Skin epidermis (tissue), 12 donors: ENCODE measurements at regions not wholly inside any gene's neighbourhood (a gene's known extent, or its start where the extent isn't known, plus 50 kb on each side); places are given as distances from the start of the nearest gene placed in this dataset.
"Not testable (repeated sequence)": the region's sequence is repeated elsewhere in the genome, so short reads cannot be mapped to it uniquely, and the experiment has no call there.

ENCODE experiments used
- H3K27ac ChIP-seq, 21 experiments: fragments of 200-600 bp; sonication (generic) in 11 of 21; one replicate each; pipeline ENCODE4 v1.5.0; 2020; ENCODE audit warnings: mild to moderate bottlenecking in 3 of 21, inconsistent platforms in 2 of 21, moderate library complexity in 2 of 21
- H3K4me3 ChIP-seq, 7 experiments: fragments of 200-600 bp; sonication (generic) in 2 of 7; one replicate each; pipeline ENCODE4 v1.5.0; 2020; ENCODE audit warnings: inconsistent platforms in 2 of 7, mild to moderate bottlenecking in 2 of 7, moderate library complexity in 1 of 7

DNA sequence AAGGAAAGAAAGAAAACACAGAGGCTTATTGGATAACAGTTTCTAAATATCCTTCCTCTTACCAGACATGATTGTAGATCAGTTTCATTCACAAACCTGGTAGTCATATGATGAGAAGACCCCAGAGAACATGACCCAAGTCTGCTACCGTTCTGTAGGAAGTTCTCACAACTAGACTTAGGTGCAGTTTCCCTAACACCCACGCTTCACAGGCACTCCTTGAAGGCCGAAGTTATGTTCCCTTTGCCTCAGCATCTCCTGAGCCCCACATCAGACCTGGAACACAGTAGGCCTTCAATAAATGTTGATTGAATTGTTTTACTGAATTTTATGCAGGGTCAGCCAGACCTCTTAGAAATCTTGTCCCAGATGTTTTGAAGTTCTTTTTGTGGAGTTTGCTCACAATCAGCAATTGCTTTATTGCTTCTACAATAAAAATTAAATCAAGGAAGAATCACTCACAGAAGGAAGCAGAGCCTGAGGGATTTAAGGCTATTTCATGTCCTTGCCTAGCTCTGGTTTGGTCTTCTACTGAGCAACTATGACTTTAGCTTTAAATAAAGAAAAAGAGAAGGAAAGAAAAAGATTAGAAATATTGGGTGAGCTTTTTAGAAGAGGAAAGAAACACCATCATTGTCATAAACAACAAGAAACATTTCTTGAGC is 138.6 kb upstream of the MDM1 start:
- no peak overlapping the region for H3K27ac ChIP-seq
- H3K4me3 ChIP-seq = no peak overlapping the region

GRCh38 chr12:68474467-68475204 is 136.1 kb upstream of the RAP1B start:
- Histone ChIP-seq H3K4me3 (no peak overlapping the region), H3K27ac (no peak overlapping the region)

- no peak overlapping the region for H3K27ac ChIP-seq
- no peak overlapping the region for H3K4me3 ChIP-seq
Observed at GRCh38 chr12:68476794-68477193, 133.9 kb upstream of the RAP1B start.

DNA sequence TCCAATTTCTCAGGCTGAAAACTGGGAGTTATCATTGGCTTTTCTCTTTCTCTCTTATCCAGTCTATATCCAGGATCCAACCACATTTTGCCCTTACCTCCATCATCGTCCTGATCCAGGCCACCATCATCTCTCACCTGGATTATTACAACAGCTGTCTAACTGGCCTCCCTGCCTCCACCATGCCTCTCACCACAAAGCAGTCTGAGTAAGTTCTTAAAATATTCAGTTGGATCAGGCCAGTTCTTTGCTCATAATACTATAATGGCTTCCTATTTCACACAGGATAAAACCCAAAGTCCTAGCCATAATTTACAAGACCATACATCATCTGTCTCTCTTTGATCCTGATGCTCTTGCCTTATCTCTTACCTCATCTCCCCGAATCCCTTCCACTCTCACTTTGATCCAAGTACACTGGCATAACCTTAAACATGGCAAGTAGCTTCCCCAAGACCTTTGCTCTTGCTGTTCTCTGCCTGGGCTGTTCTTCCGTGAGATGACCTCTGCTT is 133.4 kb upstream of the RAP1B start:
- Histone ChIP-seq H3K4me3 (no peak overlapping the region), H3K27ac (no peak overlapping the region)

- H3K27ac ChIP-seq = peak overlapping the region in 1 of 21 experiments; percentile 57
Observed at GRCh38 chr12:68477906-68478305, 132.8 kb upstream of the RAP1B start.

GRCh38 chr12:68478516-68479260 is 132.0 kb upstream of the RAP1B start:
- H3K4me3 ChIP-seq = no peak overlapping the region
- peak overlapping the region in 6 of 21 experiments; percentile 43 to 84 (median 66) for H3K27ac ChIP-seq

More at GRCh38 chr12:68477906-68478305, 132.8 kb upstream of the RAP1B start:
- H3K4me3 ChIP-seq = no peak overlapping the region

DNA sequence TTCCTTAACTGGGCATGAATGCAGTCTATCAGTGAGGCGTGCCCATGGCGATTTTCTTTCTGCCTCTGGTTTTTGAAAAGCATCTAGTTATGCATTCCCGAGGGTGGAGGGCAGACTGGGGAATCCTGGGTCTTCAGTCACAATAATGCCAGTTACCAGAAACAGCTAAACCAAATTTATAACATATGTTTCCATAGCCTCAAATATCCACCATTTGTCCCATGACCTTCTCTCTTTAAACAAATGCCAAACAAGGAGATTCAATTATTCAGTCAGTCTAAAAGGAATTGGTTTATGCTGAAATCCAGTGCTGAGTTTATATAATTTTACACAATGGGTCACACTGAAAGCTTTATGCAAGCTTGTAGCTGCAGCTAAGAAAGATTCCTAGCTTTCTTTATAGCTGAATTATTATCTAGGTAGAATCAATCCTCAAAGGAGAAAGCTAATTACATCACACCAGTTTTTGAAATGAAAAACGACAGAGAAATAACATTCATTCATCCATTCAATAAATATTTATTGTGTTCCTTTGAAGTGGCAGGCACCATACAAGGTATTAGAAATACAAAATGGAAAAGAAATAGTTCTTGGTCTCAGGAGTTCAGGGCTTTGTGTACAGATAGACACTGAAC is 131.3 kb upstream of the RAP1B start:
- H3K27ac ChIP-seq = peak overlapping the region in 7 of 21 experiments; percentile 40 to 87 (median 70)

GRCh38 chr12:68479896-68480291 is 130.8 kb upstream of the RAP1B start:
- H3K27ac ChIP-seq = peak overlapping the region in 10 of 21 experiments; percentile 3 to 87 (median 58)
- no peak overlapping the region for H3K4me3 ChIP-seq

More for the DNA sequence above, 131.3 kb upstream of the RAP1B start:
- no peak overlapping the region for H3K4me3 ChIP-seq

DNA sequence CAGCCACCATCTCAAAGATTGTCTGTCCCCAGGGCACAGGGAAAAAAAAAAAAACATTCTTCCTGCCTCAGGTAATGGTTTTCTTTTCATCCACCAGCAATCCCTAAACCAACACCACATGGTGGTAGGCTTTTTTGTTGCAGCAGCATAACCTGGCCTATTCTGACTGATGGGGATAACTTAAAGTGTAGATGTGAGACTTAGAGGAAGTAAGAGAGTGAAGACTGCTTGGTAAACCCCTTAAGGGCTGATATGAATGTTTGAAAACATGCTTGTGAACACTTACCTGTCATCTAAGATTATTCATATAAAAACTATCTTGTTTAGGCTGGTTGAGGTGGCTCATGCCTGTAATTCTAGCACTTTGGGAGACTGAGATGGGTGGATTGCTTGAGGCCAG is 130.2 kb upstream of the RAP1B start:
- Histone ChIP-seq H3K27ac (peak overlapping the region in 13 of 21 experiments; percentile 32 to 87 (median 54)), H3K4me3 (no peak overlapping the region)

GRCh38 chr12:68481181-68481941 is 129.3 kb upstream of the RAP1B start:
- peak overlapping the region in 14 of 21 experiments; percentile 32 to 87 (median 54) for H3K27ac ChIP-seq

DNA sequence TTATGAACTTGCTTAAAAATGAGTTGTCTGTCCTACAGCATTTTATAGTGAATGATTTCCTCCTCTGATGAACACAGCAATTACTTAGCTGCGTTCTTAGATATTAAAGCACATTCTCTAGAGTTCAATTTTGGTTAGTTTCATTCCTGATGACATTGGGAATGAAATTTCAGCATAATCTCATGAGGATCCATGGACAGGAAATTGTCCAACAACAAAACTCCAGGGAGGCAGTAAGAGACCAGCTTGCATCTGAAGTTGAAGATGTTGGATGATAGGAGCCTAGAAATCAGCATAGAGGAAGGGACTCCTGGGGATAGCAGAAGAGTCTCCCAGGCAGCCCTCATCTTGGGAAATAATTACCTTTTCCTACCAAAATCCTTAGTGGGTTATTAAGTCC is 128.7 kb upstream of the RAP1B start:
- H3K4me3 ChIP-seq = no peak overlapping the region
- H3K27ac ChIP-seq = peak overlapping the region in 14 of 21 experiments; percentile 3 to 87 (median 44)

More at GRCh38 chr12:68481181-68481941, 129.3 kb upstream of the RAP1B start:
- no peak overlapping the region for H3K4me3 ChIP-seq

GRCh38 chr12:68482660-68483059 is 128.0 kb upstream of the RAP1B start:
- H3K27ac ChIP-seq = peak overlapping the region in 14 of 21 experiments; percentile 3 to 87 (median 42)

DNA sequence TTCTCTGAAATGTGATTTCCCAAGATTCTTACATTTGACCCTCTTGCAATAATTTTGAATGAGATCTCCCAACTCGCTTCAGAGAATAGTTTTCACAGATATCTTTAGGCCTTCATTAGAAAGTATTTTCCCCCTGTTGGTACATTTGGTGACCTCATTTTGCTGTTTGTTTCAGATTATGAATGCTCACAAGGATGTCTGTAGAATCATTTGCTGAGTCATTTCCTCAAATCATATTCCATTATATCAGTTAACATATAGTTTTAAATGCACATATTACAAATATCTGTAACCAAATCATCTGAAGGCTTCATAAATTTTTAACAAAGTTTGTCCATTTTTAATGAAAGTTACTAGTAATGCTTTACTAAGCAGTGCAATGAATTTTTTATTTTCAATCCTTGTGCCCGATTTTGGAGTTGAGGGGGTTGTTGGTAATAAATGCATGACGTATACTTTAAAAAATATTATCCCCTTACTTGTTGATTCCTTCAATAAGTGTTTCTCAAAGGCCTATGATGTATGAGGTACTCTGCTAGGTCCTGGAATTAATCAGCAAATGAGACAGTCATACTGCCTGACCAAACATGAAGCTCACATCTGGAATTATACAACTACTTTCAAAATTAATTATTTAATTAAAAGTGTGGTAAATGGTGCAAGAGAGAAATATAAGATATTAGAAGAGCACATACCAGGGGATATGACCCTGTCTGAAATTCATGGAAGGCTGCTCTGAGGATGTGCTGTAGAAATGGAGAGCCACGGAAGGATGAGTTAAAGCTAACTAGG is 126.9 kb upstream of the RAP1B start:
- no peak overlapping the region for H3K4me3 ChIP-seq
- peak overlapping the region in 6 of 21 experiments; percentile 3 to 87 (median 69) for H3K27ac ChIP-seq

More at GRCh38 chr12:68482660-68483059, 128.0 kb upstream of the RAP1B start:
- no peak overlapping the region for H3K4me3 ChIP-seq

DNA sequence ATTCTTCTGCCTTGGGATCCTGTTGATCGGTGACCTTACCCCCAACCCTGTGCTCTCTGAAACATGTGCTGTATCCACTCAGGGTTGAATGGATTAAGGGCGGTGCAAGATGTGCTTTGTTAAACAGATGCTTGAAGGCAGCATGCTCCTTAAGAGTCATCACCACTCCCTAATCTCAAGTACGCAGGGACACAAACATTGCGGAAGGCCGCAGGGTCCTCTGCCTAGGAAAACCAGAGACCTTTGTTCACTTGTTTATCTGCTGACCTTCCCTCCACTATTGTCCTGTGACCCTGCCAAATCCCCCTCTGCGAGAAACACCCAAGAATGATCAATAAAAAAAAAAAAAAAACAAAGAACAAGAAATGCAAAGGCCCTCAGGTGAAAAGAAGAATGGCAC is 126.1 kb upstream of the RAP1B start:
- not testable (repeated sequence) for H3K27ac ChIP-seq, H3K4me3 ChIP-seq

DNA sequence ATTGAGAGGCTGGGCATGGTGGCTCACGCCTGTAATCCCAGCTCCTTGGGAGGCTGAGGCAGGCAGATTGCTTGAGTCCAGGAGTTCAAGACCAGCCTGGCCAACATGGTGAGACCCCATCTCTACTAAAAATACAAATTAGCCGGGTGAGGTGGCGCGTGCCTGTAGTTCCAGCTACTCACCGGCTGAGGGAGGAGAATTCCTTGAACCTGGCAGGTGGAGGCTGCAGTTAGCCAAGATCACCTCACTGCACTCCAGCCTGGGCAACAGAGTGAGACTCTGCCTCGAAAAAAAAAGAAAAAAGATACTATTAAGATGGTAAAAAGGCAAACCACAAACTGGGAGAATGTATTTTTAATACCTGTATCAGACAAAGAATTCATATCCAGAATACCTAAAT is 124.2 kb upstream of the RAP1B start:
- not testable (repeated sequence) for H3K4me3 ChIP-seq, H3K27ac ChIP-seq

DNA sequence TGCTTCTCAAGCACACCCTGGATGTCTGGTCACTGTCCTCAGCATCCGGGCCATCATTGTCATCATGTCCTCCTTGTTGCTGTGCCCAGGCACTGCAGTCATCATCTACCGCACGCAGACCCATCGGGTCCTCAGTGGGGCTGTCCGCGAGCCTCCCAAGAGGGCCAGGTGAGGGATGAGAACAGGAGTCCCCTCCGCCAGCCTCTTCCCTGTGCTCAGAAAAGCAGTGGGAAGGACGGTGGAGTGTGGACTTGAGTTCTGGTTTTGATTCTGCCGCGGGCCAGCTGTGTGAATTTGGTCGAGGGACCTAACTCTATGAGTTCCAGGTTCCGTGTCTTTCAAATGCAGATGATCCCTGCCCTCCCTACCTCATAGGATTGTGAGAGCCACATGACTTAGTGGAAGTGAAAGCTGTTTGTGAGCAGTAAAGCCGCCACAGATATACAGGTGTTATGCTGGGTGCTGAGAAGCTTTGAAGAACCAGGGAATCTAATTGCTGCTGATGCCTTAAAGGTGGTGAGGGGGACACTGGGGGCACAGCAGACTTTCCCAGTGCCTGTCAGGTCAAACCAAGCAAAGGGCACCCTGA is 122.9 kb upstream of the RAP1B start:
- H3K27ac ChIP-seq = no peak overlapping the region

GRCh38 chr12:68489273-68489672 is 121.4 kb upstream of the RAP1B start:
- Histone ChIP-seq H3K27ac (no peak overlapping the region), H3K4me3 (no peak overlapping the region)

More for the DNA sequence above, 122.9 kb upstream of the RAP1B start:
- no peak overlapping the region for H3K4me3 ChIP-seq

DNA sequence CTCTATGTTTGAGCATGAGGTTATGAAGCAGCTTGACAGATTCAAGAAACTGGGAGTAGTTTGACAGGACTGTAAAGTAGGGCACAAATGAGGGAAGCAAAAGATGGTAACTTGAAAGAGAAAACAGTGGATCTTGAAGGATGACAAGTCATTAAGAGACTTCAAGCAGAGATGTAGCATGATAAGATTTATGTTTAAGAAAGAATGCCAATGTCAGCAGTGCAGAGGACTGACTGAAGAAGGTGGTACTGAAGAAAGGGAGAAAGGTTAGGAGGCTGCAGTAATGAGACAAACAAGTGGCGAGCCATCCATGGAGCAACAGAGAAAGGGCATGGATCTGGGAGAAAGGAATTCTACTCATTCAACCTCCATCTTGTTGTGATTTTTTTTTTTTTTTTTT is 120.2 kb upstream of the RAP1B start:
- H3K4me3 ChIP-seq = no peak overlapping the region

More for the DNA sequence above, 120.2 kb upstream of the RAP1B start:
- no peak overlapping the region for H3K27ac ChIP-seq
